Vagina (tissue), 2 donors: ENCODE measurements at regions not wholly inside any gene's neighbourhood (a gene's known extent, or its start where the extent isn't known, plus 50 kb on each side); places are given as distances from the start of the nearest gene placed in this dataset.

ENCODE experiments used
- DNase-seq, 2 donors: peaks; one replicate each; pipeline ENCODE4 v3.0.0-alpha.2; 2017; ENCODE audit errors: extremely low spot score in 2 of 2
- H3K27ac ChIP-seq: fragments of 200-600 bp; sonication (generic); one replicate; pipeline ENCODE4 v1.5.1; 2019
- H3K27me3 ChIP-seq: fragments of 200-600 bp; sonication (generic); one replicate; pipeline ENCODE4 v1.5.1; 2019
- H3K36me3 ChIP-seq, 2 donors: fragments of 200-600 bp; sonication (generic); one replicate each; pipeline ENCODE4 v1.5.1; 2017 to 2019
- H3K4me1 ChIP-seq: fragments of 200-600 bp; sonication (generic); one replicate; pipeline ENCODE4 v1.5.1; 2019
- H3K4me3 ChIP-seq, 2 donors: fragments of 200-600 bp; sonication (generic); 1 replicate in 1 of 2; 2 replicates in 1 of 2; pipeline ENCODE4 v1.5.1; 2016 to 2019
- H3K9me3 ChIP-seq: fragments of 200-600 bp; sonication (generic); one replicate; pipeline ENCODE4 v1.5.1; 2019
- POLR2A ChIP-seq, 2 donors: fragments of 450-650 bp; IDR thresholded peaks; one replicate each; pipeline ENCODE4 v1.6.1; 2017; ENCODE audit warnings: antibody characterized with exemption in 2 of 2, mild to moderate bottlenecking in 2 of 2, moderate library complexity in 2 of 2
- POLR2AphosphoS5 ChIP-seq, 2 donors: sonication (generic); formaldehyde crosslinking; IDR thresholded peaks; one replicate each; pipeline ENCODE4 v1.9.0; 2017; ENCODE audit warnings: antibody characterized with exemption in 2 of 2, mild to moderate bottlenecking in 2 of 2, low read depth in 1 of 2; ENCODE audit not compliant: insufficient read depth in 1 of 2
- intact Hi-C: fragments of 100-400 bp; cut with DNase I; formaldehyde crosslinking; loops from one replicate; pipeline ENCODE4 v1.15.1; 2023
- TF ChIP-seq, protein P1 (sequence below), 3 experiments: fragments of 450-650 bp in 2 of 3; fragments of 200-600 bp in 1 of 3; sonication (generic) in 1 of 3; IDR thresholded peaks; one replicate each; pipeline ENCODE4 v1.5.1; 2017 to 2019; ENCODE audit warnings: antibody characterized with exemption in 3 of 3, mild to moderate bottlenecking in 2 of 3, moderate library complexity in 2 of 3

DNA sequence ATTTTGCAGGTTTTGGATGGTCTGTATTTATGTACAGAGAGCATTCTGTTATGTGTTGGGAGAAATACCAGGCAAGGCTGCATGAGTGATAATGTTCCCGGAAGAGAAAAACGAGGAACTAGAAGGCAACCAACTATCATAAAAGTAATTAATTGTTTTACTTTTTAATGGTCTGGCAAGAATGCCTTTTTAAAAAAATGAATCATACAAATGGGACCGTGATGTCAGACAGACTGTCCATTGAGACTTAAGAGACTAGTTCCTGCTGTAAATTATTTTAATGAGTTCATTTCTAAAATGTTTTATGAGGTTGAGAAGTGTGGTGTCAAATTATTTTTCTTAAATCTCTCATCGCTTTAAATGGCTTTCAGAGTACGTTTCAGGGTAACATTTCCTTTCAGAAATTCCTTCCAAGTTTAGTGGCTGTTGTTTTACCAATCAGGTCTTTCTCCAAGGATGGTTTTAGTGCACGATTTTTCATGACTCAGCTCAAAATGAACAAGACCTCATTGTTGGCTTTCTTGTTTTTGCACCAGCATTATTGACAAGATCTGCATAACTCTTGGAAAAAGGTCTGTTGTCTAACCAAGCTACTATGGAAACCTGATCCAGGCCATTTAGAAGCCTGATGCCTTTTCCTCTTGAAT, 86.1 kb upstream of the ARHGAP5 start:
- no peaks in the 10 kb centered on the region for H3K9me3 ChIP-seq
- no peak for DNase-seq
- peak in 1 of 2 donors; percentile 58 for TF ChIP-seq POLR2AphosphoS5 (IDR thresholded peaks at IDR 0.05; ENCODE audit: insufficient read depth in 1 of 2, low read depth in 1 of 2)
- no peak for TF ChIP-seq POLR2A (IDR thresholded peaks at IDR 0.05)
- TF ChIP-seq, protein P1, sequence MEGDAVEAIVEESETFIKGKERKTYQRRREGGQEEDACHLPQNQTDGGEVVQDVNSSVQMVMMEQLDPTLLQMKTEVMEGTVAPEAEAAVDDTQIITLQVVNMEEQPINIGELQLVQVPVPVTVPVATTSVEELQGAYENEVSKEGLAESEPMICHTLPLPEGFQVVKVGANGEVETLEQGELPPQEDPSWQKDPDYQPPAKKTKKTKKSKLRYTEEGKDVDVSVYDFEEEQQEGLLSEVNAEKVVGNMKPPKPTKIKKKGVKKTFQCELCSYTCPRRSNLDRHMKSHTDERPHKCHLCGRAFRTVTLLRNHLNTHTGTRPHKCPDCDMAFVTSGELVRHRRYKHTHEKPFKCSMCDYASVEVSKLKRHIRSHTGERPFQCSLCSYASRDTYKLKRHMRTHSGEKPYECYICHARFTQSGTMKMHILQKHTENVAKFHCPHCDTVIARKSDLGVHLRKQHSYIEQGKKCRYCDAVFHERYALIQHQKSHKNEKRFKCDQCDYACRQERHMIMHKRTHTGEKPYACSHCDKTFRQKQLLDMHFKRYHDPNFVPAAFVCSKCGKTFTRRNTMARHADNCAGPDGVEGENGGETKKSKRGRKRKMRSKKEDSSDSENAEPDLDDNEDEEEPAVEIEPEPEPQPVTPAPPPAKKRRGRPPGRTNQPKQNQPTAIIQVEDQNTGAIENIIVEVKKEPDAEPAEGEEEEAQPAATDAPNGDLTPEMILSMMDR (IDR thresholded peaks at IDR 0.05), result no peak
- no peak overlapping the region for H3K4me3 ChIP-seq
- no peaks in the 10 kb centered on the region for H3K27me3 ChIP-seq
- H3K4me1 ChIP-seq, result peaks cover 20% of the 10 kb centered on the region
- H3K36me3 ChIP-seq, result no peaks in the 10 kb centered on the region
- H3K27ac ChIP-seq, result no peak overlapping the region
- intact Hi-C loops, result loop anchor here (2.0 to 10.0 kb wide), 3 partner anchors 24 to 264 kb away; partner anchors contain the start of genes RNU6-7 and RNU6-8

DNA sequence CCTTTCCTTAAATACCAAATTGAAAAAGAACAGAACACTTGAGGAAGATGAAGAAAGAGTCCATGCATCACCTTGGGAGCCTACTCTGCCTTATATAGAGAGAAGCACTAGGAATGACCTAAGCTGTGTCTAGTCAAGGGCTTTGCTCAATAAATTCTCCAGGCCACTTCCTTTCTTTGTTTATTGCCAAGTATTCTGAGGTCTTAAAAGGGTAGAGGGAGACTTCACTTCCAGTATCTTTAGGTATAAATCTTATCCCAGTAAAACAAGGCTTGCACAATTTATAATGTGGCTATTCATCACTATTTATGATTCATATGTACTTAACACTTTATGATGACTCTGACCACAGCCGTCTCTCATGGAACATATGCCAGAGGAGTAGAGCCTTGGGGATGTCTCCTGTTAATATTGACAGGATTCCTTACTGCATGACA, 85.1 kb upstream of the ARHGAP5 start:
- TF ChIP-seq, protein P1 (IDR thresholded peaks at IDR 0.05), result no peak
- TF ChIP-seq POLR2A (IDR thresholded peaks at IDR 0.05) (no peak), POLR2AphosphoS5 (IDR thresholded peaks at IDR 0.05; ENCODE audit: insufficient read depth in 1 of 2, low read depth in 1 of 2) (peak in 1 of 2 donors; percentile 50)
- DNase-seq, result no peak
- Histone ChIP-seq H3K27ac (no peak overlapping the region), H3K4me1 (peaks cover 20% of the 10 kb centered on the region), H3K4me3 (no peak overlapping the region), H3K27me3 (no peaks in the 10 kb centered on the region), H3K36me3 (no peaks in the 10 kb centered on the region), H3K9me3 (no peaks in the 10 kb centered on the region)
- intact Hi-C loops, result loop anchor here (10.0 kb wide), 2 partner anchors 213 to 263 kb away; partner anchors contain the start of genes RNU6-7 and RNU6-8

DNA sequence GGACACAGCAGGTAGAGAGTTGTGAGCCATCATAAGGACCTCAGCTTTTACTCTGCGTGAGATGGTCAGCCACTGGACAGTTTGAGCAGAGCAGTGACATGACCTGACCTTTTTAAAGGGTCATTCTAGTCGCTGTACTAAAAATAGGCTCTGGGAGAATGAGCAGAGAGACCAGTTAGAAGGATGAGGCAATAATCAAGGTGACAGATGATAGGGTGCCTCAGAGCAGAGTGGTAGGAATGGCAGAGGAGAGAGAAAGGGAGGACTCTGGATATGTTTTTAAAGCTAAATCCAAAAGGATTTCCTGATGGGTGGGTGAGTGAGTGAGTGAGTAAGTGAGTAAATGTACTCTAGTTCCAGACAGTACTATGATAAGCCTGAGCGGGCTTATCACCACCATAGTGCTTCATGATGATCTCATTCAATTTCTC, 83.6 kb upstream of the ARHGAP5 start:
- Histone ChIP-seq H3K4me1 (peaks cover 27% of the 10 kb centered on the region), H3K27ac (no peak overlapping the region)
- TF ChIP-seq, protein P1 (IDR thresholded peaks at IDR 0.05), result no peak
- TF ChIP-seq POLR2AphosphoS5 (IDR thresholded peaks at IDR 0.05; ENCODE audit: insufficient read depth in 1 of 2, low read depth in 1 of 2) (no peak), POLR2A (IDR thresholded peaks at IDR 0.05) (no peak)

GRCh38 chr14:31994391-31995033, 82.6 kb upstream of the ARHGAP5 start:
- no peak for DNase-seq
- no peak for TF ChIP-seq POLR2AphosphoS5 (IDR thresholded peaks at IDR 0.05; ENCODE audit: insufficient read depth in 1 of 2, low read depth in 1 of 2)
- TF ChIP-seq, protein P1 (IDR thresholded peaks at IDR 0.05), result no peak
- no peak for TF ChIP-seq POLR2A (IDR thresholded peaks at IDR 0.05)
- no peaks in the 10 kb centered on the region for H3K27me3 ChIP-seq
- no peak overlapping the region for H3K27ac ChIP-seq
- intact Hi-C loops, result loop anchor here (10.0 kb wide), 2 partner anchors 210 to 260 kb away; partner anchors contain the start of genes RNU6-7 and RNU6-8
- H3K4me1 ChIP-seq, result peaks cover 27% of the 10 kb centered on the region
- no peaks in the 10 kb centered on the region for H3K36me3 ChIP-seq
- no peaks in the 10 kb centered on the region for H3K9me3 ChIP-seq
- H3K4me3 ChIP-seq, result no peak overlapping the region

More for the DNA sequence above, 83.6 kb upstream of the ARHGAP5 start:
- no peaks in the 10 kb centered on the region for H3K27me3 ChIP-seq
- H3K9me3 ChIP-seq, result no peaks in the 10 kb centered on the region
- intact Hi-C loops, result loop anchor here (10.0 kb wide), 2 partner anchors 211 to 261 kb away; partner anchors contain the start of genes RNU6-7 and RNU6-8
- no peaks in the 10 kb centered on the region for H3K36me3 ChIP-seq
- no peak for DNase-seq
- no peak overlapping the region for H3K4me3 ChIP-seq
